NCI-H345 treated with DMSO at 0.1 percent for 48 hours (cell line): ENCODE measurements at regions not wholly inside any gene's neighbourhood (a gene's known extent, or its start where the extent isn't known, plus 50 kb on each side); places are given as distances from the start of the nearest gene placed in this dataset.

Source experiments
- DNase-seq: peaks from one replicate; lab custom pipeline; 2025; ENCODE audit not compliant: unreplicated experiment; lab: John Stamatoyannopoulos, UW

GRCh38 chr11:119547511-119547910 is 124.5 kb upstream of the THY1 start:
- DNase-seq = no peak

- no peak for DNase-seq
Measured at GRCh38 chr11:119545978-119546915, 123.3 kb upstream of the THY1 start.

- DNase-seq = no peak
Measured at GRCh38 chr11:119540370-119541125, 117.6 kb upstream of the THY1 start.

- no peak for DNase-seq
Measured at GRCh38 chr11:119539583-119539982, 116.6 kb upstream of the THY1 start.

- no peak for DNase-seq
Measured at GRCh38 chr11:119538753-119539152, 115.8 kb upstream of the THY1 start.

- DNase-seq = no peak
Measured at GRCh38 chr11:119537306-119538253, 114.6 kb upstream of the THY1 start.

GRCh38 chr11:119536801-119537200 is 113.8 kb upstream of the THY1 start:
- DNase-seq = no peak

GRCh38 chr11:119533921-119534736 is 111.2 kb upstream of the THY1 start:
- peak; percentile 27 for DNase-seq

GRCh38 chr11:119533462-119533861 is 110.5 kb upstream of the THY1 start:
- DNase-seq = no peak

GRCh38 chr11:119532551-119532950 is 109.6 kb upstream of the THY1 start:
- no peak for DNase-seq

- no peak for DNase-seq
Measured at GRCh38 chr11:119531623-119532022, 108.7 kb upstream of the THY1 start.

- DNase-seq = no peak
Measured at GRCh38 chr11:119531056-119531455, 108.1 kb upstream of the THY1 start.

- DNase-seq = no peak
Measured at GRCh38 chr11:119530509-119530908, 107.5 kb upstream of the THY1 start.

- DNase-seq = no peak
Measured at GRCh38 chr11:119529936-119530335, 107.0 kb upstream of the THY1 start.

- no peak for DNase-seq
Measured at GRCh38 chr11:119529063-119529845, 106.3 kb upstream of the THY1 start.

GRCh38 chr11:119525867-119526196 is 102.9 kb upstream of the THY1 start:
- DNase-seq = no peak

- no peak for DNase-seq
Measured at GRCh38 chr11:119525180-119525866, 102.4 kb upstream of the THY1 start.

- no peak for DNase-seq
Measured at GRCh38 chr11:119523539-119524157, 100.7 kb upstream of the THY1 start.
